Suprapubic skin (tissue), 4 donors: ENCODE measurements at regions not wholly inside any gene's neighbourhood (a gene's known extent, or its start where the extent isn't known, plus 50 kb on each side); places are given as distances from the start of the nearest gene placed in this dataset.

Source experiments
- CTCF ChIP-seq, 2 donors: fragments of 200-600 bp in 1 of 2; fragments of 450-650 bp in 1 of 2; sonication (generic) in 1 of 2; IDR thresholded peaks; one replicate each; pipeline ENCODE4 v1.5.1; 2016 to 2019; ENCODE audit warnings: antibody characterized with exemption in 2 of 2, mild to moderate bottlenecking in 1 of 2, moderate library complexity in 1 of 2
- EP300 ChIP-seq: sonication (generic); formaldehyde crosslinking; IDR thresholded peaks from one replicate; pipeline ENCODE4 v1.6.1; 2017; ENCODE audit warnings: antibody characterized with exemption
- POLR2A ChIP-seq, 2 donors: fragments of 450-650 bp; IDR thresholded peaks; one replicate each; pipeline ENCODE4 v1.6.1; 2017; ENCODE audit warnings: antibody characterized with exemption in 2 of 2, mild to moderate bottlenecking in 2 of 2, moderate library complexity in 2 of 2
- POLR2AphosphoS5 ChIP-seq, 3 donors: sonication (generic); formaldehyde crosslinking; IDR thresholded peaks; one replicate each; pipeline ENCODE4 v1.6.1; 2017; ENCODE audit warnings: antibody characterized with exemption in 3 of 3

- no peak for TF ChIP-seq CTCF (IDR thresholded peaks at IDR 0.05)
- TF ChIP-seq POLR2AphosphoS5 (IDR thresholded peaks at IDR 0.05): no peak
- no peak for TF ChIP-seq POLR2A (IDR thresholded peaks at IDR 0.05)
- TF ChIP-seq EP300: no peak
Observed at GRCh38 chr6:1231941-1232340, 80.0 kb upstream of the FOXQ1 start.
